SK-N-SH (cell line): ENCODE measurements at regions not wholly inside any gene's neighbourhood (a gene's known extent, or its start where the extent isn't known, plus 50 kb on each side); places are given as distances from the start of the nearest gene placed in this dataset.

Experiments
- CTCF ChIA-PET: fragments of 300-600, 350-600 bp; formaldehyde crosslinking; extraction: SDS; loops from one replicate; lab custom pipeline; 2021; lab: Yijun Ruan, JAX
- POLR2A ChIA-PET: fragments of 350-600 bp; sonication (Branson Sonifier 250); formaldehyde crosslinking; extraction: SDS; loops from one replicate; lab custom pipeline; 2020; ENCODE audit warnings: antibody characterized with exemption, inconsistent platforms; lab: Yijun Ruan, JAX
- DNase-seq: peaks from one replicate; pipeline ENCODE4 v3.0.0; 2012
- H2AFZ ChIP-seq: fragments of 200-600 bp; sonication (generic); 2 replicates; pipeline ENCODE4 v1.8.1; 2016; ENCODE audit warnings: antibody characterized with exemption, mild to moderate bottlenecking, low read depth
- H3F3A ChIP-seq: fragments of 200-600 bp; sonication (generic); replicated peaks from 2 replicates; pipeline ENCODE3; 2016; ENCODE audit warnings: antibody characterized with exemption, mild to moderate bottlenecking; ENCODE audit not compliant: insufficient read depth
- H3K27ac ChIP-seq, 2 experiments: fragments of 200-500 bp in 1 of 2; fragments of 200-600 bp in 1 of 2; sonication (Bioruptor generic) in 1 of 2; sonication (generic), shearing (Covaris generic) in 1 of 2; 2 replicates each; pipeline versions ENCODE4 v1.5.1 to v1.6.1; 2014 to 2016; ENCODE audit warnings: low read depth in 2 of 2, inconsistent platforms in 1 of 2, low read length in 1 of 2, mild to moderate bottlenecking in 1 of 2, mixed read lengths in 1 of 2
- H3K27me3 ChIP-seq: fragments of 200-600 bp; sonication (generic), shearing (Covaris generic); 2 replicates; pipeline ENCODE4 v1.6.1; 2016; ENCODE audit warnings: mixed run types; ENCODE audit not compliant: insufficient read depth
- H3K36me3 ChIP-seq, 2 experiments: fragments of 200-500 bp in 1 of 2; fragments of 200-600 bp in 1 of 2; sonication (Bioruptor generic) in 1 of 2; sonication (generic) in 1 of 2; replicated peaks in 1 of 2; 2 replicates each; pipeline versions ENCODE3 to v1.5.1; 2014 to 2016; ENCODE audit warnings: low read length in 1 of 2, mild to moderate bottlenecking in 1 of 2; ENCODE audit not compliant: insufficient read depth in 2 of 2, control insufficient read depth in 1 of 2
- H3K4me1 ChIP-seq, 2 experiments: fragments of 200-500 bp in 1 of 2; fragments of 200-600 bp in 1 of 2; sonication (Bioruptor generic) in 1 of 2; sonication (generic), shearing (Covaris generic) in 1 of 2; 2 replicates each; pipeline versions ENCODE4 v1.5.1 to v1.6.1; 2014 to 2016; ENCODE audit warnings: low read depth in 1 of 2, low read length in 1 of 2, mixed run types in 1 of 2; ENCODE audit not compliant: insufficient read depth in 2 of 2, control insufficient read depth in 1 of 2
- H3K4me2 ChIP-seq: fragments of 200-600 bp; sonication (generic), shearing (Covaris generic); 2 replicates; pipeline ENCODE4 v1.6.1; 2017; ENCODE audit warnings: mixed run types
- H3K4me3 ChIP-seq, 2 experiments: fragments of 200-500 bp in 1 of 2; fragments of 200-600 bp in 1 of 2; sonication (Bioruptor generic) in 1 of 2; sonication (generic), shearing (Covaris generic) in 1 of 2; 2 replicates each; pipeline versions ENCODE4 v1.5.1 to v1.8.1; 2014 to 2016; ENCODE audit warnings: low read depth in 2 of 2, inconsistent platforms in 1 of 2, low read length in 1 of 2, mild to moderate bottlenecking in 1 of 2, mixed read lengths in 1 of 2, moderate library complexity in 1 of 2
- H3K79me2 ChIP-seq: fragments of 200-600 bp; sonication (generic); 2 replicates; pipeline ENCODE4 v1.8.1; 2017; ENCODE audit warnings: mild to moderate bottlenecking; ENCODE audit not compliant: insufficient read depth
- H3K9ac ChIP-seq: fragments of 200-600 bp; sonication (generic); 2 replicates; pipeline ENCODE4 v1.6.1; 2017; ENCODE audit warnings: mixed run types
- H3K9me2 ChIP-seq: fragments of 200-600 bp; sonication (generic); 2 replicates; pipeline ENCODE4 v1.6.1; 2017; ENCODE audit warnings: mixed run types
- H3K9me3 ChIP-seq: fragments of 200-600 bp; sonication (generic); 2 replicates; pipeline ENCODE4 v1.6.1; 2017; ENCODE audit warnings: mixed run types, mild to moderate bottlenecking, moderate library complexity
- H4K20me1 ChIP-seq: fragments of 200-600 bp; sonication (generic); 2 replicates; pipeline ENCODE4 v1.6.1; 2017; ENCODE audit warnings: mild to moderate bottlenecking, mixed run types; ENCODE audit not compliant: insufficient read depth
- CHD2 ChIP-seq: fragments of 150-350 bp; IDR thresholded peaks from 2 replicates; pipeline ENCODE4 v1.6.1; 2018; ENCODE audit warnings: low read length; ENCODE audit not compliant: partially characterized antibody
- CTCF ChIP-seq: fragments of 200-600 bp; sonication (generic); IDR thresholded peaks from 2 replicates; pipeline ENCODE4 v1.6.1; 2017; ENCODE audit warnings: antibody characterized with exemption, mild to moderate bottlenecking, moderate library complexity
- EZH2phosphoT487 ChIP-seq: fragments of 200-600 bp; sonication (generic); IDR thresholded peaks from 2 replicates; pipeline ENCODE4 v1.6.1; 2017; ENCODE audit warnings: low read depth, mixed run types, mild to moderate bottlenecking, antibody characterized with exemption, moderate library complexity, borderline replicate concordance
- FOXJ3 ChIP-seq: sonication (generic); formaldehyde crosslinking; IDR thresholded peaks from 2 replicates; pipeline ENCODE4 v1.5.1; 2020; ENCODE audit warnings: mild to moderate bottlenecking, missing genetic modification reagents
- GATA2 ChIP-seq: sonication (generic); formaldehyde crosslinking; IDR thresholded peaks from 2 replicates; pipeline ENCODE4 v1.5.0; 2020; ENCODE audit warnings: mild to moderate bottlenecking, missing genetic modification reagents
- MEF2A ChIP-seq: IDR thresholded peaks from 2 replicates; pipeline ENCODE4 v1.4.0; 2012; ENCODE audit warnings: low read depth, borderline replicate concordance
- MXI1 ChIP-seq: IDR thresholded peaks from 2 replicates; pipeline ENCODE4 v1.6.1; 2012; ENCODE audit warnings: mild to moderate bottlenecking, low read depth, low read length, improper control_type of control experiment
- RFX5 ChIP-seq: IDR thresholded peaks from 2 replicates; pipeline ENCODE4 v1.6.1; 2012; ENCODE audit warnings: mild to moderate bottlenecking, improper control_type of control experiment, low read length
- TEAD4 ChIP-seq: IDR thresholded peaks from 2 replicates; pipeline ENCODE4 v1.4.0; 2012; ENCODE audit warnings: mild to moderate bottlenecking, borderline replicate concordance; ENCODE audit not compliant: insufficient read depth
- YY1 ChIP-seq: IDR thresholded peaks from 2 replicates; pipeline ENCODE4 v1.4.0; 2012; ENCODE audit warnings: low read depth, mild to moderate bottlenecking
- ZBTB33 ChIP-seq: IDR thresholded peaks from 2 replicates; pipeline ENCODE4 v1.4.0; 2012; ENCODE audit warnings: low read depth, borderline replicate concordance
- WGBS: methylation state at CpG from one replicate; pipeline ENCODE4 v1.1.6; 2017; ENCODE audit warnings: low lambda C conversion rate; 5-methylcytosine and 5-hydroxymethylcytosine counted together

- Histone ChIP-seq H4K20me1 (no peaks in the 10 kb centered on the region), H3K79me2 (no peaks in the 10 kb centered on the region), H3F3A (no peaks in the 10 kb centered on the region), H3K27me3 (no peaks in the 10 kb centered on the region), H3K36me3 (no peaks in the 10 kb centered on the region), H3K9me3 (no peaks in the 10 kb centered on the region), H3K9ac (no peak overlapping the region), H3K4me1 (peaks cover 3 to 8% of the 10 kb centered on the region in 2 experiments; a peak in 3 of 4 replicates), H3K27ac (no peak overlapping the region), H3K9me2 (no peaks in the 10 kb centered on the region), H3K4me3 (no peak overlapping the region), H2AFZ (peak overlapping the region; percentile 18; the same call in 1 of the 2 replicates), H3K4me2 (no peak overlapping the region)
- no peak for DNase-seq
- no peak for TF ChIP-seq MEF2A
- no peak for TF ChIP-seq CHD2
- no peak for TF ChIP-seq GATA2 (CRISPR knock-in tag)
- TF ChIP-seq ZBTB33, result no peak
- TF ChIP-seq EZH2phosphoT487, result no peak
- ChIA-PET CTCF (no interaction called here), POLR2A (no interaction called here)
- WGBS, result 65% methylated on average over 6 of the region's 6 CpGs
These were observed 141.4 kb upstream of the DGKB start for GRCh38 chr7:15043931-15044330.

DNA sequence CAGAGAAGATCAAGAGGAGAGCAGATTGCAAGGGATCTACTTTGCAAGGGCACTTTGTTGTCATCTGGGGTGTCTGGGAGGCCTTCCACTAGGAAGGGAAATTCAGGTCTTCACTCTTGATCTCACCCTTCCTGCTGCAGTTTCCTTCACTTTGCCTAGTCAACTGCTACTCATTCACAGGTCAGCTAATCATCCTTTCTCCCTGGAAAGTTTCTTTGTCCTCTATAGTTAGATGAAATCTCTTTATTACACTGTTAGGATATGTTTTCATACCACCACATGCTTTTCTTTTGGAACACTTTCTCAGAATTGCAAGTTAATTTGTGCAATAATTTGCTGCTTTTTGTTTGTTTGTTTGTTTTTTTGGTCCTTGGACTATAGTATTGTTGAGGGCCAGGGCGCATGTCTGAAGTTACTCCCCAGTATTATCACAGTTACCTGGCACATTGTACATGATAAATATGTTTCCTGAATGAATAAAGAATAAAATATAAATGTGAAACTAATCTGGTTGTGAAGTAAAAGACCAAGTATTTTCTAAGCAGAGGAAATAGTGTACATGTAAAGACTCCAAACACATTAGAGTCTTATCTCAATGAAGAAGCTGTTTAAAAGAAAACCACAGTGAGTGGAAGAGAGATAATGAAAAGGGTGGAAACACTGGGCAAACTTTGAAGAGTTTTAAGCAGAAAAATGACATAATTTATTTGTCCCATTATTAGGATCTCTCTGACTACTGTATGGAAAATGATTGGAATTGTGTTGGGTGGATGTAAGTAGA lies 139.9 kb upstream of the DGKB start:
- POLR2A ChIA-PET, result no interaction called here
- H3K27ac ChIP-seq, result no peak overlapping the region
- H3K4me3 ChIP-seq, result no peak overlapping the region
- CTCF ChIA-PET, result interaction anchor here (0.8 to 1.1 kb wide), 2 partner anchors 26 to 27 kb away, joined by 3 to 4 read pairs; no protein-coding TSS in a partner anchor
- H3K4me1 ChIP-seq, result peaks cover 3 to 8% of the 10 kb centered on the region in 2 experiments; a peak in 3 of 4 replicates
- no peaks in the 10 kb centered on the region for H3K79me2 ChIP-seq
- no peaks in the 10 kb centered on the region for H4K20me1 ChIP-seq
- H3K9ac ChIP-seq, result no peak overlapping the region
- no peaks in the 10 kb centered on the region for H3K9me2 ChIP-seq
- no peaks in the 10 kb centered on the region for H3K27me3 ChIP-seq
- TF ChIP-seq CTCF, result no peak
- no peak for TF ChIP-seq YY1
- no peak for TF ChIP-seq FOXJ3
- TF ChIP-seq TEAD4, result no peak
- no peak for TF ChIP-seq RFX5
- TF ChIP-seq MXI1, result no peak
- TF ChIP-seq, all 33 proteins: peak for 0
- no peak overlapping the region for H3K4me2 ChIP-seq
- WGBS, result 89% methylated on average over 1 of the region's 1 CpG
- H2AFZ ChIP-seq, result no peak overlapping the region; the same call in 1 of the 2 replicates
- H3K9me3 ChIP-seq, result no peaks in the 10 kb centered on the region
- H3F3A ChIP-seq, result no peaks in the 10 kb centered on the region
- DNase-seq, result no peak
- no peaks in the 10 kb centered on the region for H3K36me3 ChIP-seq
